ENCODE measurements at regions not wholly inside any gene's neighbourhood (a gene's known extent, or its start where the extent isn't known, plus 50 kb on each side); places are given as distances from the start of the nearest gene placed in this dataset.

DNA sequence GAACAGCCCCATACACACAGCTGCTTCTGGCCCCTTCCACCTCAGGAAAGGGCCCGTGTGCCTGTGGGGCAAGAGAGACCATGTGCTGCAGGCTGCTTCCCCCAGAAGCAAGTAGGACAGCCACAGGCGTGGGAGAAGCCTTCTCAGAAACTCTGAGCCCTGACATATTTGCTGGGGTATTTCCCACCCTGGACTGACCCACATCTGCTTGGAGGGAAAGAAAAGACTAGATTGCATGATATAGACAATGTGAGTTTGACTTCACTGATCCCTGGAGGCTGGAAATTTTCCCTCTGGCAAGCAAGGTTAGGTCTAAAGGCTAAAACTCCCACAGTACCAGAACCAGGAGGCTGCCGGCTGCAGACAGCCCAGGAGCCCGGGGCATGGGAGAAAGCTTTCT lies 213.3 kb upstream of the SSTR4 start:
- TF ChIP-seq EP300 (IDR thresholded peaks at IDR 0.05): no peak
- TF ChIP-seq, protein P1, sequence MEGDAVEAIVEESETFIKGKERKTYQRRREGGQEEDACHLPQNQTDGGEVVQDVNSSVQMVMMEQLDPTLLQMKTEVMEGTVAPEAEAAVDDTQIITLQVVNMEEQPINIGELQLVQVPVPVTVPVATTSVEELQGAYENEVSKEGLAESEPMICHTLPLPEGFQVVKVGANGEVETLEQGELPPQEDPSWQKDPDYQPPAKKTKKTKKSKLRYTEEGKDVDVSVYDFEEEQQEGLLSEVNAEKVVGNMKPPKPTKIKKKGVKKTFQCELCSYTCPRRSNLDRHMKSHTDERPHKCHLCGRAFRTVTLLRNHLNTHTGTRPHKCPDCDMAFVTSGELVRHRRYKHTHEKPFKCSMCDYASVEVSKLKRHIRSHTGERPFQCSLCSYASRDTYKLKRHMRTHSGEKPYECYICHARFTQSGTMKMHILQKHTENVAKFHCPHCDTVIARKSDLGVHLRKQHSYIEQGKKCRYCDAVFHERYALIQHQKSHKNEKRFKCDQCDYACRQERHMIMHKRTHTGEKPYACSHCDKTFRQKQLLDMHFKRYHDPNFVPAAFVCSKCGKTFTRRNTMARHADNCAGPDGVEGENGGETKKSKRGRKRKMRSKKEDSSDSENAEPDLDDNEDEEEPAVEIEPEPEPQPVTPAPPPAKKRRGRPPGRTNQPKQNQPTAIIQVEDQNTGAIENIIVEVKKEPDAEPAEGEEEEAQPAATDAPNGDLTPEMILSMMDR (IDR thresholded peaks at IDR 0.05): no peak

Data from sigmoid colon (tissue), 4 donors.